Adrenal gland (tissue), 5 donors: ENCODE measurements at regions not wholly inside any gene's neighbourhood (a gene's known extent, or its start where the extent isn't known, plus 50 kb on each side); places are given as distances from the start of the nearest gene placed in this dataset.

Experiments
- CTCF ChIP-seq, 6 experiments: fragments of 450-650 bp in 4 of 6; fragments of 200-600 bp in 2 of 6; sonication (generic) in 1 of 6; IDR thresholded peaks; 1 replicate in 5 of 6; 2 replicates in 1 of 6; pipeline versions ENCODE4 v1.5.1 to v1.8.0; 2016 to 2021; ENCODE audit warnings: antibody characterized with exemption in 6 of 6, mild to moderate bottlenecking in 2 of 6, moderate library complexity in 1 of 6
- POLR2A ChIP-seq, 2 donors: fragments of 450-650 bp; IDR thresholded peaks; one replicate each; pipeline ENCODE4 v1.6.1; 2017; ENCODE audit warnings: antibody characterized with exemption in 2 of 2, mild to moderate bottlenecking in 2 of 2, moderate library complexity in 1 of 2
- donor health status: DM: no; HTN: no; CAD: no.

GRCh38 chr6:14448246-14448645 lies 330.7 kb downstream of the CD83 start:
- TF ChIP-seq CTCF (IDR thresholded peaks at IDR 0.05) (no peak), POLR2A (IDR thresholded peaks at IDR 0.05) (no peak)
